ENCODE measurements at regions not wholly inside any gene's neighbourhood (a gene's known extent, or its start where the extent isn't known, plus 50 kb on each side); places are given as distances from the start of the nearest gene placed in this dataset.

- no peak for TF ChIP-seq USF1 (IDR thresholded peaks at IDR 0.05)
- no peak for TF ChIP-seq CEBPB (IDR thresholded peaks at IDR 0.05)
- no peak for TF ChIP-seq MAX (IDR thresholded peaks at IDR 0.05)
- TF ChIP-seq EP300 (IDR thresholded peaks at IDR 0.05; ENCODE audit: borderline replicate concordance) = no peak
- no peak for TF ChIP-seq TAF1 (IDR thresholded peaks at IDR 0.05; ENCODE audit: low read depth)
- TF ChIP-seq TEAD4 (IDR thresholded peaks at IDR 0.05) = no peak
- no peak for TF ChIP-seq NFIC (IDR thresholded peaks at IDR 0.05)
- TF ChIP-seq FOXM1 (IDR thresholded peaks at IDR 0.05; ENCODE audit: borderline replicate concordance, low read depth) = no peak
These were observed 134.7 kb upstream of the GALNT17 start for GRCh38 chr7:70997261-70997660.

Data from Ishikawa (cell line).